ENCODE measurements at regions not wholly inside any gene's neighbourhood (a gene's known extent, or its start where the extent isn't known, plus 50 kb on each side); places are given as distances from the start of the nearest gene placed in this dataset.
"Not testable (repeated sequence)": the region's sequence is repeated elsewhere in the genome, so short reads cannot be mapped to it uniquely, and the experiment has no call there.

GRCh38 chr14:44396226-44396625 lies 110.9 kb downstream of the FSCB start:
- no peaks in the 10 kb centered on the region for H3K4me1 Mint-ChIP-seq (ENCODE audit: low read depth)
- no peak for TF ChIP-seq CTCF (IDR thresholded peaks at IDR 0.05)
- H3K9me3 Mint-ChIP-seq (ENCODE audit: low read depth) = no peaks in the 10 kb centered on the region
- H3K36me3 Mint-ChIP-seq (ENCODE audit: low read depth) = no peaks in the 10 kb centered on the region
- DNase-seq (ENCODE audit: low spot score) = no peak
- no peak overlapping the region for H3K27ac Mint-ChIP-seq (ENCODE audit: unreplicated experiment)
- no peak overlapping the region for H3K4me3 Mint-ChIP-seq (ENCODE audit: unreplicated experiment)
- H3K27me3 Mint-ChIP-seq (ENCODE audit: low read depth) = no peaks in the 10 kb centered on the region

GRCh38 chr14:44392984-44393383 lies 114.1 kb downstream of the FSCB start:
- Mint-ChIP-seq H3K36me3 (ENCODE audit: low read depth) (no peaks in the 10 kb centered on the region), H3K27me3 (ENCODE audit: low read depth) (no peaks in the 10 kb centered on the region), H3K27ac (ENCODE audit: unreplicated experiment) (no peak overlapping the region), H3K9me3 (ENCODE audit: low read depth) (no peaks in the 10 kb centered on the region), H3K4me3 (ENCODE audit: unreplicated experiment) (no peak overlapping the region), H3K4me1 (ENCODE audit: low read depth) (no peaks in the 10 kb centered on the region)
- no peak for DNase-seq (ENCODE audit: low spot score)
- no peak for TF ChIP-seq CTCF (IDR thresholded peaks at IDR 0.05)

GRCh38 chr14:44388306-44388705 lies 118.8 kb downstream of the FSCB start:
- TF ChIP-seq CTCF (IDR thresholded peaks at IDR 0.05) = no peak
- no peaks in the 10 kb centered on the region for H3K36me3 Mint-ChIP-seq (ENCODE audit: low read depth)
- no peaks in the 10 kb centered on the region for H3K9me3 Mint-ChIP-seq (ENCODE audit: low read depth)
- no peaks in the 10 kb centered on the region for H3K4me1 Mint-ChIP-seq (ENCODE audit: low read depth)
- no peaks in the 10 kb centered on the region for H3K27me3 Mint-ChIP-seq (ENCODE audit: low read depth)
- H3K27ac Mint-ChIP-seq (ENCODE audit: unreplicated experiment) = no peak overlapping the region
- no peak for DNase-seq (ENCODE audit: low spot score)
- no peak overlapping the region for H3K4me3 Mint-ChIP-seq (ENCODE audit: unreplicated experiment)

- DNase-seq (ENCODE audit: low spot score) = no peak
- no peak for TF ChIP-seq CTCF (IDR thresholded peaks at IDR 0.05)
- Mint-ChIP-seq H3K4me1 (ENCODE audit: low read depth) (no peaks in the 10 kb centered on the region), H3K9me3 (ENCODE audit: low read depth) (no peaks in the 10 kb centered on the region), H3K36me3 (ENCODE audit: low read depth) (no peaks in the 10 kb centered on the region), H3K27ac (ENCODE audit: unreplicated experiment) (no peak overlapping the region), H3K4me3 (ENCODE audit: unreplicated experiment) (no peak overlapping the region), H3K27me3 (ENCODE audit: low read depth) (no peaks in the 10 kb centered on the region)
Measured at GRCh38 chr14:44385906-44386305, 121.2 kb downstream of the FSCB start.

- H3K27ac Mint-ChIP-seq (ENCODE audit: unreplicated experiment); H3K27me3 Mint-ChIP-seq (ENCODE audit: low read depth); H3K36me3 Mint-ChIP-seq (ENCODE audit: low read depth); DNase-seq (ENCODE audit: low spot score); H3K4me1 Mint-ChIP-seq (ENCODE audit: low read depth); H3K9me3 Mint-ChIP-seq (ENCODE audit: low read depth); H3K4me3 Mint-ChIP-seq (ENCODE audit: unreplicated experiment): not testable (repeated sequence)
Measured at GRCh38 chr14:44385296-44385695, 121.8 kb downstream of the FSCB start.

- H3K4me3 Mint-ChIP-seq (ENCODE audit: unreplicated experiment); H3K27ac Mint-ChIP-seq (ENCODE audit: unreplicated experiment); H3K4me1 Mint-ChIP-seq (ENCODE audit: low read depth); H3K36me3 Mint-ChIP-seq (ENCODE audit: low read depth); DNase-seq (ENCODE audit: low spot score); H3K27me3 Mint-ChIP-seq (ENCODE audit: low read depth); H3K9me3 Mint-ChIP-seq (ENCODE audit: low read depth): not testable (repeated sequence)
Measured at GRCh38 chr14:44384601-44385293, 122.3 kb downstream of the FSCB start.

Measured in chondrocyte (in vitro differentiated cells).